Stimulated activated naive CD8-positive, alpha-beta T cell treated with anti-CD3 and anti-CD28 coated beads, Interleukin-15, Interleukin-2, amounts not matched to agents 100 U/mL and 50 U/mL, for 24 hours (primary cell): ENCODE measurements at regions not wholly inside any gene's neighbourhood (a gene's known extent, or its start where the extent isn't known, plus 50 kb on each side); places are given as distances from the start of the nearest gene placed in this dataset.

ENCODE experiments used
- ATAC-seq: fragments of 150-1000 bp; cut with Tn5 transposase; one replicate; pipeline ENCODE4 v1.10.0; 2021
- DNase-seq: peaks from one replicate; pipeline ENCODE4 v3.0.0; 2021

GRCh38 chrX:45771560-45772340 is 571.1 kb upstream of the DIPK2B start:
- DNase-seq (peak; percentile 59), ATAC-seq (peak; percentile 62)

GRCh38 chrX:45771114-45771513 is 570.4 kb upstream of the DIPK2B start:
- no peak for DNase-seq
- ATAC-seq = no peak

DNA sequence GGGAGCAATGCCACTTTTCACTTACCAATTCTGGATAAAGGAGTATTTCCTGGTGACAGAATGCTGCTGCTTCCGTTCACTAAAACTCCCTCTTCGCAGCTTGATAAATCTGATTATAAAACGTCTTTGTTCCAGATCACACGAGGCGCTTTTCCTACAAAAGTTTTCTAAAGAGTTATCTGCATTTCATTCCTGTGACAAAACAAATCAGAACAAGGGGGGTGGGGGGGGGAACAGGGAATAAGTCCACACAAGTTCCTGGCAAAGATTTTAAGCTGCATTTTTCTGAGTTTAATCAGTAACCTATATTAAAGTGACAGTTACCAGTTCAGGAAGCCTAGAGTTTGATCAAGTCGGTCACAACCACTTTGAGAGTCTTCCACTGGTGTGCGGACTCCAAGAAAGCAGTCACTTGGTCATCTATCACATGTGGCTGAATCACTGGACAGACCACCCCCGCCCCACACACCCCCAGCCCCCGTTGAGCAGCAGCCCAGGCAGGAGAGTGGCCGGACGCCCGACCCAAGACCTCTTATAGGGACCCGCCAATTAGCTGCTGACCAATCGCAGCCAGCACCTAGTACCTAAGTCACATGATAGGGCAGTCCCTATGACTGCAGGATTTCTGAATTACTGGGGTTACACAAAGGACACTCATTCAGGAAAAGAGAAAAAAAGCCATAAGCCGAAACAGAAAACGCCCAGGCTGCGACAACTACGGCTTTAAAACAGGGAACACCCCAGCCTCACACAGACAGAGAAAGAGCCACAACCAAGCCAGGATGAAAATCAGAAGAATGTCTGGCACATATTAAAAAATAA is 569.3 kb upstream of the DIPK2B start:
- ATAC-seq (peak; percentile 72), DNase-seq (peak; percentile 62)

DNA sequence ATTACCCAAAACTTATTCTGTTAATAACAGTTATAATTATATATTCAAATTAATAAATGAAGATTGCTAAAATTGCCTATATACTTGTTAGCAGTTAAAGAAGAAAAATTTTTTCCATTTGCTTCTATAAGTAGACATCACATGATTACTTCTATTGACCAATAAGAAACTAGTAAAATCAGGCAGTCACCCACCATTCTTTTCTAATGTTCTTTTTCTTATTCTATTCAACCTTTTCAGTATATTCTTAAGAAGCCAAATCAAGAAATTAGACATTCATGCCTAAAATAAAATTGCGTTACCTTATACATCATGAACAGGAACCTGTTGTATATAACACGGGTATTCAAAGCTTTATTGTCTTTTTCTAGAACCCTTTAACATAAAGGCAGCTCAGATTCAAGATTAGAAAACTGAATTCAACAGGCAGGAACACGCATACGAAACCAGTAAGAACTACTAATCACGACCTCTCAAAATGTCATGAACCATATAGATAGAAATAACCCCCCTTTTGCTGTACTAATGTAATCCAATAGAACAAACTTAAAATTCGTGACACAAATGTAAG is 568.1 kb upstream of the DIPK2B start:
- DNase-seq (no peak), ATAC-seq (no peak)

DNA sequence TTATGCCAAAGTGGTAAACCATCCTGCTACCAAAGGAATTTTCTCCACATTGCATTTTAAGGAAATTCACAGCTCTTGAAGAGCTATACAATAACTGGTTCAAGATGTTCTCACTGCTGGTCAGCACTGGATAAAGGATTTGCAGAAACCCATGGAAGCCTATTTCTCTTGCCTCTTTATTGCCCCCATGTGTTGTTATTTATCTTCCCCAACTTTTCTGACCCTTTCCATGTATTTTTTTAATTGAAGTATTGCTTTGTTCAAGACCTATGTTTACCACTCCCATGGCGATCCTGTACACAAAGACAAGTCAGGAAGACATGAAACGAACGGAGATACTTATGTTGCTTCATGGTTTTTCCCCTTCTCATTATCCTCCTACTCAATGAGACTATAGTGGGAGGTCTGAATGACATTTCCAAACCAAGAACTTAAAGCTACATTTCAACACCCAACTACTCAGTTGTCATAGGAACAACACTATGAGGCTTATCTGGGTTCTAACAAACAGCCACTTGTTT is 566.4 kb upstream of the DIPK2B start:
- no peak for DNase-seq
- ATAC-seq = peak; percentile 56

- ATAC-seq (peak; percentile 20), DNase-seq (no peak)
These were observed 565.1 kb upstream of the DIPK2B start for GRCh38 chrX:45765767-45766166.

DNA sequence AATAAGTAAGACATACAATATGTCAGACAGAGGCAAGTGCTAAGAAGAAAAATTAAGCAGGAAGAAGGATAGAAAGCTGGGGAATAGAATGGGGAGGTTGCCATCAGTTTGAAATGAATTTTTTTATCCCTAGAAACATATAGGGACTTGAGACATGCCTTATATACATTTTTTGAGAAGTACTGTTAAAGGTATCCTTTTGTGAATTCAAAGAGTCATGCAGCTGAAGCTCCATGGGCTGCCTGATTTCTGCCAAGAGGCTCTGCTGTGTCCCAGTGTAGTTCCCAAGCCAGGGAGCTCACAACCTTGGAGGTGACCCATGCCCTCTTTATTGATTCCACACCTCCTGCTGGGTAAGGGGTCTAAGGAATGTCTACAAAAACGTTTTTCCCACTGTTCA is 564.6 kb upstream of the DIPK2B start:
- ATAC-seq = no peak
- DNase-seq = no peak

DNA sequence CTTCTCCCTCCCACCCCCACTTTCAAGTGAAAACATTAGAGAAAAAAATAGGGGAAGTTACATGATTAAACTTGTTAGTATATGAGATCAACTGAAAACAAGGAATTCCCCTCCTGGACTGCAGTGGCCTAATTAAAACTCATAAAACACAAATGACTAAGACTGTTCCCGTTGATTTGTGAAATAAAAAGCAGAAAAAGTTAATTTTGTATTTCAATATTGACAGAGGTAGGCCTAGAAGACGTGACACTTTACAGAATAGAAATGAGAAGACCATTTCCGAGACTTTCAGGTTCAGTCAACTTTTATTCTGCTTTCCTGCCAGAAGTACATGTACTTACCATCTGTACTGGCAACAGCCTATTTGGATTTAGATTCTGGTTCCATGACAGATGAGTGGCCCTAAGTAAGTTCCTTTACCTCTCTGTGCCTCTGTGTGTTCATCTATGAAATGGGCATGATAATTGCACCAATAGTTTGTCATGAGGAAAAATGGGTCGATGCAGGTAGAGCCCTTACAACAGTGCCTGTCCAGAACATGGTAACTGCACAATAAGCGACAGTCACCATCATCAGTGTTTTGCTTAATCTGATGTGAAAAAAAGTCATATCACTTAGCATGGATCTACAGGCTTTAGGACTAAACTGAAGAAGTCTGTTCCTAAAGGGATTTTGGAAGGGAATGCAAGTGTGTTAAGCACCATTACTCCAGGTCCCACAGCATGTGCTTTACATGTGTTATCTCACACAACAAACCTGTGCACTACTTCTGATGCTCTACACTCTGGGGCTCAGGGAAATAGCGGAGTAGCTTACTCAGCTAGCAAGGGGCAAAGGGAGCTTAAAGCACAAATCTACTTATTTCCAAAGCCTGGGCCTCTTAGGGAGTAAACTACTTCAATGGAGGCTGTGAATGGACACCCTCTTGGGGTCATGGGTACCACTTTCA is 562.3 kb upstream of the DIPK2B start:
- DNase-seq (no peak), ATAC-seq (peak; percentile 34)

DNA sequence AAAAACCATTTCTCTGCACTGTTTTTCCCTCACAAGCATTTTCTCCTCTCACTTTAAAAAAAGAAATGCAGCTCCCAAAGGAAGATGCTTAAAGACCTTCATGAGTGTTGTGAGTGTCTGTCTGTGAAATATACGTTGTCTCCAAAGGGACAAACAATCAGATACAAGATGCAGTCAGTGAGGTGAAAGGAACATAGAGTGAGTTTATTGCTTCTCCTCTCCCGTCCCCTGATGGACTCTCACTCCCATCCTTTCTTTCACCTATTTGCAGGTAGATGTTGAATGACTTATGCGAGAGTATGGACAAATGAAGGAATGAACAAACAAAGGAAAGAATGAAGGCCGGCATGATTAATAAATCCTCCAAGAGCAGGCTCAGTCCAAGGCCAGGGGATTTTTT is 561.2 kb upstream of the DIPK2B start:
- no peak for DNase-seq
- ATAC-seq = no peak

GRCh38 chrX:45760187-45760742 is 559.6 kb upstream of the DIPK2B start:
- DNase-seq = no peak
- ATAC-seq = no peak

DNA sequence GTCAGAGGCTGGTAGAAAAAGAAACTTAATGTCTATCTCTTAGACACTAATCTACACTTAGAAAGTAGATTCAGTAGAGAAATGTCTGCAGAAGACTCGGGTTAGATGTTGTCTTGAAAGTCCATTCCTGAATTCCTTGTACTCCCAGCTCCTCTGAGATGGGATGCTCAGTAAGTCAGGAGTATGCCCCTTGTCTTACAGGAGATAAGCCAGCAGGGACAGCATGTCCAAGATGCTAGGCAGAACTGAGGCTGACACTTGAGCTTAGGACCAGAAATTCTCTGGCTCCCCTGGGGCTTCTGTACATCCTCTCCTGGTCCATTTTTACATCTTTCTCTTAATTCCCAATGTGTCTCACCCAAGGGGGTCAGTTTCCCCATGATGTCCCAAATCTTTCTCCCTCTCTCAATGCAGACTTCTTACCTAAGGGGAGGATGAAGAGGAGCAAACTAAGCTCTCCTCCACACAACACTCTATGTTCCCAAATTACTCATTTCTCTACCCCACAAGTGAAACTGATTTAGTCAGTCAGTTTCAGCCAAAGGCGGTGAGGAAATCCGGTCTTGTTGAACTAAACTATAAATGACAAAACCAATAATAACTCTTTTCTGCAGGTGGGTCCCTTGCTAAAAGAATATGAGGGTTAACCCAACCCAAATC is 558.2 kb upstream of the DIPK2B start:
- no peak for DNase-seq
- ATAC-seq = peak; percentile 53

DNA sequence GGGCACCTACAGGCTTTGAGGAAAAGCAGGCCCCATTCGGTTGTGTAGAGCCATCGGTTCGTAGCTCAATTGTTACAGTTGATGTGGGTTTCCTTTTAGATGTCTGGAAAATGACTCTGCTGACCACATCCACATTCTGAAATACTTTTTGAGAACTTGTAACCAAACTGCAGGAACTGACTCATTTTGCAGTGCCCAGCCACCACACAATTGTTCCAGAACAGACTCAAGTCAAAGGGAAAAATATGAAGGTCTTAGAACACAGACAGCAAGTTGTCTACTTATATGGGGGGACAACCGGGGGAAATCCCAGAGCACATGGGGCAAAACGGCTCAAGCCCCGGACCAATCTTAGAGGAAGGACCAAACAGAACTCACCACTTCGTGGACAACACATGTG is 557.6 kb upstream of the DIPK2B start:
- DNase-seq (no peak), ATAC-seq (peak; percentile 55)

GRCh38 chrX:45757272-45757671 is 556.6 kb upstream of the DIPK2B start:
- ATAC-seq (no peak), DNase-seq (no peak)

GRCh38 chrX:45756557-45756956 is 555.9 kb upstream of the DIPK2B start:
- ATAC-seq = no peak
- DNase-seq = no peak

- ATAC-seq (no peak), DNase-seq (no peak)
These were observed 555.0 kb upstream of the DIPK2B start for GRCh38 chrX:45755703-45756102.

- no peak for DNase-seq
- ATAC-seq = no peak
These were observed 550.5 kb upstream of the DIPK2B start for GRCh38 chrX:45751156-45751555.

GRCh38 chrX:45750639-45751038 is 550.0 kb upstream of the DIPK2B start:
- DNase-seq (no peak), ATAC-seq (no peak)

DNA sequence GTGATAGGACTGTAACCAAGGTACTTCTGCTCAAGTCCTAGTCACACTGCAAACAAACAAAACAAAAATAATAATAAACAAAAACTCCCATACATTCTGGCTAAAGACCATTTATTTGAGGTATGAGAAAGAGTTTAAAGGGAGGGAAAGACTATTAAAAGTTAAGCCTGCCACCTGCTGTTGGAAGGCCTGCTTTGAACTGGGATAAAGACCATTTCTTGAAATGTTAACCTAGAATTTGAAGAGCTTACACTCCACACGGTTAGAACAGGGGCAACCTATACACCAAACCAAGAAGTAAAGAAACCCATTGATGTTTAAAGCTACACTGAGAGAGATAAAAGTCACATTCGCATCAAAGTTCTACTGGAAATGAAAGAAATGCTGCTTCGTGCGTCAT is 548.7 kb upstream of the DIPK2B start:
- ATAC-seq (no peak), DNase-seq (no peak)

GRCh38 chrX:45748369-45748774 is 547.7 kb upstream of the DIPK2B start:
- peak; percentile 55 for ATAC-seq
- no peak for DNase-seq

DNA sequence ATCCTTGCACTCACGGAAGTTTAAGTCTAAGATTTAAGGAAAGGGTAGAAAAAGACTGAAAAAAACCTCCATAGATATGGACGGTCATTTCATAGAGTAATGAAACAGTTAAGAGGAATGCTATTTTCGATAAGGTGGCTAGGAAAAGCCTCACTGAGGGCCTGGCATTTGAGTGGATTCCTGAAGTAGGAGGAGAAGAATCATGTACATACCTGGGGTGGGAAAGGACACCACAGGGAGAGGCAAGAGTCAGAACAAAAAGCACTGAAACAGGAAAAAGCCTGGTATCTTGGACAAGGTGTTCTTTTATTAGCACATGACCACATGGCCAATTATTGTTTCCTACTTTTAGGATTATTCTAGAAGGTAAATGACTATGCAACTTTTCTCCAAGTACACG is 547.2 kb upstream of the DIPK2B start:
- ATAC-seq = no peak
- DNase-seq = no peak

GRCh38 chrX:45745479-45745878 is 544.8 kb upstream of the DIPK2B start:
- DNase-seq = no peak
- no peak for ATAC-seq
